ENCODE measurements at regions not wholly inside any gene's neighbourhood (a gene's known extent, or its start where the extent isn't known, plus 50 kb on each side); places are given as distances from the start of the nearest gene placed in this dataset.

DNA sequence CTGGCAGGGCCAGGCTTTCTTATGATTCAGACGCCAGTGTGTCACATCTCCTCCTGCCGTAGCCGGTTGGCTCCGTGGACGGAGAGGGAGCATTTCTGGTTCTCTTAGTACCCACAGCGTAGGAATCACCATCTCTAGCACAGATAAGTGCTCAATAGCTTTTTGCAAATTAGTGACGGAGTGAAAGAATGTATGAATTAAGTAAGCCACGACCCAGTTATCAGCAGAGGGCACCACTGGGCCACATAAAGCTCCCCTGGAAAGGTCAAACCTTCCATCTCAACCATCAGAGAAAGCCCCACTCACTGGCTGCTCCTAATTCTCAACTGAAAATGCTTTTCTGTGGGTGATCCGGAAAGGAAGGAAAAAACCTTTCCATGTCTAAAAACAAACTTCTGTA is 317.0 kb upstream of the ADCY2 start:
- H3K4me3 ChIP-seq (ENCODE audit: low read depth, low read length) = no peak overlapping the region
- TF ChIP-seq, protein P1, sequence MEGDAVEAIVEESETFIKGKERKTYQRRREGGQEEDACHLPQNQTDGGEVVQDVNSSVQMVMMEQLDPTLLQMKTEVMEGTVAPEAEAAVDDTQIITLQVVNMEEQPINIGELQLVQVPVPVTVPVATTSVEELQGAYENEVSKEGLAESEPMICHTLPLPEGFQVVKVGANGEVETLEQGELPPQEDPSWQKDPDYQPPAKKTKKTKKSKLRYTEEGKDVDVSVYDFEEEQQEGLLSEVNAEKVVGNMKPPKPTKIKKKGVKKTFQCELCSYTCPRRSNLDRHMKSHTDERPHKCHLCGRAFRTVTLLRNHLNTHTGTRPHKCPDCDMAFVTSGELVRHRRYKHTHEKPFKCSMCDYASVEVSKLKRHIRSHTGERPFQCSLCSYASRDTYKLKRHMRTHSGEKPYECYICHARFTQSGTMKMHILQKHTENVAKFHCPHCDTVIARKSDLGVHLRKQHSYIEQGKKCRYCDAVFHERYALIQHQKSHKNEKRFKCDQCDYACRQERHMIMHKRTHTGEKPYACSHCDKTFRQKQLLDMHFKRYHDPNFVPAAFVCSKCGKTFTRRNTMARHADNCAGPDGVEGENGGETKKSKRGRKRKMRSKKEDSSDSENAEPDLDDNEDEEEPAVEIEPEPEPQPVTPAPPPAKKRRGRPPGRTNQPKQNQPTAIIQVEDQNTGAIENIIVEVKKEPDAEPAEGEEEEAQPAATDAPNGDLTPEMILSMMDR (IDR thresholded peaks at IDR 0.05; ENCODE audit: insufficient read depth, low read depth, low read length, missing control alignments) = peak; percentile 14
- DNase-seq (ENCODE audit: low read depth) = peak; percentile 3

DNA sequence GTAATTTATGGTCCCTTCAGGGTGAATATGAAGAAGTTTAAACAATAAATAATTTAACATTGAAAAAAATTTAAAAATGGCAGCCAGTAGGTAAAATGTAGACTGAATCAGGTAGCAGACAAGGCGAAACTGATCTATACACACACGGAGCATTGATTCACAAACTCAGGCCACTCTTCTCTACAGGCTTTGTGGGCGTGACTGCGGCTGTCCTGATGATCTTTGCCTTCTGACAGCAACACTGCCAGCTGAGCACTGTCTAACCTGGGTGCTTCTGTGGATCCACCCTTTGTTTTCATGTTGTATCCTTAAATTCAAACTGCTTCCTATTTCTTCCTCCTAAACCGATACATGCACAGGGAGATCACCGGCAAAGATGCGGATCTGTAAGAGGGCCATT is 315.4 kb upstream of the ADCY2 start:
- DNase-seq (ENCODE audit: low read depth) = no peak
- no peak overlapping the region for H3K4me3 ChIP-seq (ENCODE audit: low read depth, low read length)
- TF ChIP-seq, protein P1 (IDR thresholded peaks at IDR 0.05; ENCODE audit: insufficient read depth, low read depth, low read length, missing control alignments) = no peak

DNA sequence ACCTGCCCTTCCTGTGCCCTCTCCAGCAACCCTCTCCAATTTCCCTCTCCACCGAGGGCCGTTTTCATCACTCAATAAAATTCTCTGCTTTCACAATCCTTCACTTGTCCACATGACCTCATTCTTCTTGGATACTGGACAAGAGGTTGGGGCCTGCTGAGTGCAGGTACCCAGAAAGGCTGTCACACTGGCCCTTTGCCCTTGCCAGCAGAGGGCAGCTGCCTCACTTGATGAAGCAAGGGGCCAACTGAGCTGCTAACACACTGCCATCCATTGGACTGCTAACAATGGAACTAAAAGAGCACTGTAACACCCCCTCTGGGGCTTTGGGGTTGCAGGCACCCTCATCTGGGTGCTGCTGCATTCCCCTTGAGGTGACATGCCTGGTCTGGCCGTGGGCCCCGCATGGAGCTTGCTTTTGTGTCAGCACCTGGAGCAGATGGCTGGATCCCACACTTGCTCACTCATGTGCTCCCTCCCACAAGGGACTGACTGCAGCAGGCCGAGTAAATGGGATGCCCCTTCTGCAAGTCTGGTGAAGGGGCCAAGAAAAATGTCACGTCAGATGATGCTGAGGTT is 308.1 kb upstream of the ADCY2 start:
- no peak overlapping the region for H3K4me3 ChIP-seq (ENCODE audit: low read depth, low read length)
- TF ChIP-seq, protein P1 (IDR thresholded peaks at IDR 0.05; ENCODE audit: insufficient read depth, low read depth, low read length, missing control alignments) = no peak
- no peak for DNase-seq (ENCODE audit: low read depth)

GRCh38 chr5:7088849-7089248 is 307.1 kb upstream of the ADCY2 start:
- TF ChIP-seq, protein P1 (IDR thresholded peaks at IDR 0.05; ENCODE audit: insufficient read depth, low read depth, low read length, missing control alignments) = no peak
- no peak overlapping the region for H3K4me3 ChIP-seq (ENCODE audit: low read depth, low read length)
- DNase-seq (ENCODE audit: low read depth) = no peak

- DNase-seq (ENCODE audit: low read depth) = peak; percentile 20
Observed at GRCh38 chr5:7094626-7095025, 301.3 kb upstream of the ADCY2 start.

GRCh38 chr5:7096294-7096693 is 299.6 kb upstream of the ADCY2 start:
- H3K4me3 ChIP-seq (ENCODE audit: low read depth, low read length) = no peak overlapping the region
- DNase-seq (ENCODE audit: low read depth) = no peak
- TF ChIP-seq, protein P1 (IDR thresholded peaks at IDR 0.05; ENCODE audit: insufficient read depth, low read depth, low read length, missing control alignments) = no peak

More at GRCh38 chr5:7094626-7095025, 301.3 kb upstream of the ADCY2 start:
- no peak overlapping the region for H3K4me3 ChIP-seq (ENCODE audit: low read depth, low read length)
- TF ChIP-seq, protein P1 (IDR thresholded peaks at IDR 0.05; ENCODE audit: insufficient read depth, low read depth, low read length, missing control alignments) = no peak

DNA sequence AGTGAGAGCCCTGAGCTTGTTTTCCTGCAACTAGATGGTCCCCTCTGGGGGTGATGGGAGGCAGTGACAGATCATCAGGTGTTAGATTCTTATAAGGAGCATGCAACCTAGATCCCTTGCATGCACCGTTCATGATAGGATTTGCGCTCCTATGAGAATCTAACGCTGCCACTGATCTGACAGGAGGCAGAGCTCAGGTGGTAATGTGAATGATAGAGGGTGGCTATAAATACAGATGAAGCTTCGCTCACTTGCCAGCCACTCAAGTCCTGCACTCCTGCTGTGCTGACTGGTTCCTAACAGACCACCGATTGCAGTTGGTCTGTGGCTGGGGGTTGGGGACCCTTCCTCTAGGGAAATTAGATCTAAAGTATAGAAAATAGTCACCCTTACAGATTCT is 290.6 kb upstream of the ADCY2 start:
- H3K4me3 ChIP-seq (ENCODE audit: low read depth, low read length) = no peak overlapping the region
- no peak for DNase-seq (ENCODE audit: low read depth)
- TF ChIP-seq, protein P1 (IDR thresholded peaks at IDR 0.05; ENCODE audit: insufficient read depth, low read depth, low read length, missing control alignments) = no peak

Measured in GM12865 (cell line).